ENCODE measurements at regions not wholly inside any gene's neighbourhood (a gene's known extent, or its start where the extent isn't known, plus 50 kb on each side); places are given as distances from the start of the nearest gene placed in this dataset.

- TF ChIP-seq, protein P1, sequence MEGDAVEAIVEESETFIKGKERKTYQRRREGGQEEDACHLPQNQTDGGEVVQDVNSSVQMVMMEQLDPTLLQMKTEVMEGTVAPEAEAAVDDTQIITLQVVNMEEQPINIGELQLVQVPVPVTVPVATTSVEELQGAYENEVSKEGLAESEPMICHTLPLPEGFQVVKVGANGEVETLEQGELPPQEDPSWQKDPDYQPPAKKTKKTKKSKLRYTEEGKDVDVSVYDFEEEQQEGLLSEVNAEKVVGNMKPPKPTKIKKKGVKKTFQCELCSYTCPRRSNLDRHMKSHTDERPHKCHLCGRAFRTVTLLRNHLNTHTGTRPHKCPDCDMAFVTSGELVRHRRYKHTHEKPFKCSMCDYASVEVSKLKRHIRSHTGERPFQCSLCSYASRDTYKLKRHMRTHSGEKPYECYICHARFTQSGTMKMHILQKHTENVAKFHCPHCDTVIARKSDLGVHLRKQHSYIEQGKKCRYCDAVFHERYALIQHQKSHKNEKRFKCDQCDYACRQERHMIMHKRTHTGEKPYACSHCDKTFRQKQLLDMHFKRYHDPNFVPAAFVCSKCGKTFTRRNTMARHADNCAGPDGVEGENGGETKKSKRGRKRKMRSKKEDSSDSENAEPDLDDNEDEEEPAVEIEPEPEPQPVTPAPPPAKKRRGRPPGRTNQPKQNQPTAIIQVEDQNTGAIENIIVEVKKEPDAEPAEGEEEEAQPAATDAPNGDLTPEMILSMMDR (IDR thresholded peaks at IDR 0.05): no peak
- TF ChIP-seq CEBPB (IDR thresholded peaks at IDR 0.05): no peak
Observed at GRCh38 chr15:47266566-47266965, 450.7 kb upstream of the SEMA6D start.

Data from A549 (cell line).